Cardiac muscle cell (in vitro differentiated cells and primary cell): ENCODE measurements at regions not wholly inside any gene's neighbourhood (a gene's known extent, or its start where the extent isn't known, plus 50 kb on each side); places are given as distances from the start of the nearest gene placed in this dataset.

Experiments
- DNase-seq, 2 donors: peaks; one replicate each; pipeline versions ENCODE4 v3.0.0 to v3.0.0-alpha.2; 2010 to 2017; ENCODE audit warnings: low read depth in 1 of 2, low spot score in 1 of 2
- H3K27ac ChIP-seq: fragments of 200-600 bp; sonication (generic); 2 replicates; pipeline ENCODE4 v1.5.1; 2016
- H3K27me3 ChIP-seq: fragments of 200-600 bp; sonication (generic); 2 replicates; pipeline ENCODE4 v1.6.0; 2016; ENCODE audit warnings: control low read depth
- H3K36me3 ChIP-seq: fragments of 200-600 bp; sonication (generic); 2 replicates; pipeline ENCODE4 v1.5.1; 2016; ENCODE audit warnings: control low read depth
- H3K4me1 ChIP-seq: fragments of 200-600 bp; sonication (generic); 2 replicates; pipeline ENCODE4 v1.8.1; 2017; ENCODE audit warnings: low read depth, mild to moderate bottlenecking, mixed run types
- H3K4me3 ChIP-seq: fragments of 200-600 bp; sonication (generic); 2 replicates; pipeline ENCODE4 v1.5.1; 2016; ENCODE audit warnings: mild to moderate bottlenecking
- H3K9me3 ChIP-seq: fragments of 200-600 bp; sonication (generic); 2 replicates; pipeline ENCODE4 v1.5.1; 2017; ENCODE audit warnings: low read depth, mild to moderate bottlenecking, control low read depth
- TF ChIP-seq, protein P1 (sequence below): IDR thresholded peaks from 2 replicates; pipeline ENCODE4 v1.5.1; 2012; ENCODE audit warnings: low read depth, mild to moderate bottlenecking, low read length

DNA sequence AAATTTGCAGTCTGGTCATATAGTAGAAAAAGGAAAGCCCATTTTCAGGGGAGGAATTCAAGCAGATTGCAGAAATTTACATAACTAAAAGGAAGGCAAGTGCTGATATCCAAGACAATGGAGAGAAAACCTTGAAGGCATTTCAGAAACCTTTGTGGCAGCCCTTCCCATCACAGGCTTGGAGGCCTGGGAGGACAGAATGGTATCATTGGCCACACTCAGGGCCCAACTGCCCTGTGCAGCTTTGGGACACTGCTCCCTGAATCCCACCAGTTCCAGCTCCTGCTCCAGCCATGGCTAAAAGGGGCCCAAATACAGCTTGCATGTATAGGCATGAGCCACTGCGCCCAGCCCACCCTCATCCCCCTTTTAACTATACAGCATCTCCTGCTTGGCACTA, 81.1 kb upstream of the NYAP2 start:
- DNase-seq: no peak
- Histone ChIP-seq H3K36me3 (no peaks in the 10 kb centered on the region), H3K27ac (no peak overlapping the region), H3K4me3 (no peak overlapping the region), H3K4me1 (no peaks in the 10 kb centered on the region), H3K9me3 (no peaks in the 10 kb centered on the region), H3K27me3 (no peaks in the 10 kb centered on the region)
- TF ChIP-seq, protein P1, sequence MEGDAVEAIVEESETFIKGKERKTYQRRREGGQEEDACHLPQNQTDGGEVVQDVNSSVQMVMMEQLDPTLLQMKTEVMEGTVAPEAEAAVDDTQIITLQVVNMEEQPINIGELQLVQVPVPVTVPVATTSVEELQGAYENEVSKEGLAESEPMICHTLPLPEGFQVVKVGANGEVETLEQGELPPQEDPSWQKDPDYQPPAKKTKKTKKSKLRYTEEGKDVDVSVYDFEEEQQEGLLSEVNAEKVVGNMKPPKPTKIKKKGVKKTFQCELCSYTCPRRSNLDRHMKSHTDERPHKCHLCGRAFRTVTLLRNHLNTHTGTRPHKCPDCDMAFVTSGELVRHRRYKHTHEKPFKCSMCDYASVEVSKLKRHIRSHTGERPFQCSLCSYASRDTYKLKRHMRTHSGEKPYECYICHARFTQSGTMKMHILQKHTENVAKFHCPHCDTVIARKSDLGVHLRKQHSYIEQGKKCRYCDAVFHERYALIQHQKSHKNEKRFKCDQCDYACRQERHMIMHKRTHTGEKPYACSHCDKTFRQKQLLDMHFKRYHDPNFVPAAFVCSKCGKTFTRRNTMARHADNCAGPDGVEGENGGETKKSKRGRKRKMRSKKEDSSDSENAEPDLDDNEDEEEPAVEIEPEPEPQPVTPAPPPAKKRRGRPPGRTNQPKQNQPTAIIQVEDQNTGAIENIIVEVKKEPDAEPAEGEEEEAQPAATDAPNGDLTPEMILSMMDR: no peak

DNA sequence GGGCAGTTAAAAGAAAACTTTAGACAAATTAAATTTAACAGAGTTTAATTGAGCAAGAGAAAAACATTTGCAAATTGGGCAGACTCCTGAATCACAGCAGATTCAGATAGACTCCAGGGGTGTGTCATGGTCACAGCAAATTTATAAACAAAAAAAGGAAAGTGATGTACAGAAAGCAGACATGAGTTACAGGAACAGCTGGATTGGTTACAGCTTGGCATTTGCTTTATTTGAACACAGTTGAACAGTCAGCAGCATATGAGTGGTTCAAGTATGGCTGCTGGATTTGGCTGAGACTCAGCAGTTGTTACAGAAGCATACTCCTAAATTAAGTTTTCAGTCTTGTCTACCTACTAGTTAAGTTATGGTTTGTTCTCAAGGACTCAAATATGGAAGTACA, 82.3 kb upstream of the NYAP2 start:
- Histone ChIP-seq H3K4me1 (no peaks in the 10 kb centered on the region), H3K27me3 (no peaks in the 10 kb centered on the region), H3K4me3 (no peak overlapping the region), H3K9me3 (no peaks in the 10 kb centered on the region), H3K27ac (no peak overlapping the region), H3K36me3 (no peaks in the 10 kb centered on the region)
- TF ChIP-seq, protein P1: no peak
- no peak for DNase-seq

DNA sequence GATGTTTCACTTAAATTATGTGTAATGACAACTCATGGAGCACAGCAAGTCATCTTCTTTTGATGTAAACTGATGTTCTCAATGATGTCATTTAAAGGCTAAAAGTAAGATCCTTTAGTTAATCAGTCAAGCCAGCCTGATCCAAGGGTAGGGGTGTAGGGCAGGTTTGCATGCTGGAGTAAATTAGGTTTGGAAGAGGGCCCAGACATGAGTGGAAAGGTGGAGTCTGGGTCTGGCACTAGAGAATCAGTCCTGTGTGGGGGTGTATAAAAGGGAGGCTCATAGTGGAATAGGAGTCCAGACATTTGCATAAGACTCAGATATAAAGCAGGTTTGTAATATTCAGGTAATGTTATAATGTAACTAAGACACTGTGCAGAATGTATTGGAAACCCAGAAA, 88.8 kb upstream of the NYAP2 start:
- Histone ChIP-seq H3K36me3 (no peaks in the 10 kb centered on the region), H3K9me3 (no peaks in the 10 kb centered on the region), H3K4me1 (no peaks in the 10 kb centered on the region), H3K27ac (no peak overlapping the region), H3K4me3 (no peak overlapping the region), H3K27me3 (no peaks in the 10 kb centered on the region)
- no peak for DNase-seq
- TF ChIP-seq, protein P1: no peak

DNA sequence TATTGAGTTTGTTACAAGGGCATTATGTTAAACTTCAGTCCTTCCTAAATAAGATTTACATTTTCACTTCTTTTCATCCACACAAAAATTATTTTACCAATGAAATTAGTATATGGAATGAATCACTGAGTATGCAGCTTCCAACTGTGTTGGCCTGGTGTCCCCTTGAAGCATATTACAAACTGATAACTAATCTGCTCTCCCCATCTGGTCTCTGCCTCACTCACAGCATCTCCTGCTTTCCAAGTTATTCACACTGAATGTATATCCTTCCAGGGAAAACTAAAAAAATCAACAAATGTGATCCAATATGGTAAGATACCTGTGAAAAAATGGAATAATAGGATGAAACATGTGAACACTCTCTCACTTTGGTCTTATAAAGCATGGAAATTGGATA, 90.0 kb upstream of the NYAP2 start:
- no peaks in the 10 kb centered on the region for H3K9me3 ChIP-seq
- TF ChIP-seq, protein P1: no peak
- DNase-seq: no peak
- no peaks in the 10 kb centered on the region for H3K27me3 ChIP-seq
- H3K4me1 ChIP-seq: no peaks in the 10 kb centered on the region
- no peak overlapping the region for H3K27ac ChIP-seq
- H3K36me3 ChIP-seq: no peaks in the 10 kb centered on the region
- H3K4me3 ChIP-seq: no peak overlapping the region

DNA sequence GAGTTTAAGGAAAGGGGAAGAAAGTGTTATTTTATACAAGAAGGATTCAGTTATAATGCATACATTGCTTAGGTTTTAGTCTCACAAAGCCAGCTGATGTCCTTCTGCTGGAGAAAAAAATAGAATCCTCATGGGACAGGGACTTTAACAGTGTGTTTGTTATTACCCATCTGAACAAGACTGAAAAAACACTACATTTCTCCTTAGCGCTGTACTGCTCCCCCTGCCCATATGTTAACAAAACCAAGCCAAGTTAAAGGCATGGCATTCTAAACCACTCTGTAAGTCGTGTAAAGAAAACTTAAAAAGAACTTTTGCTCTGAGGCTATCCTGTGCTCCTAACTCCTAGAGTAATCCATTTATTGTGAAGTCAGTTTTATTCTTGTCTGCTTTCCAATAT, 102.6 kb upstream of the NYAP2 start:
- TF ChIP-seq, protein P1: no peak
- H3K4me3 ChIP-seq: no peak overlapping the region
- H3K27ac ChIP-seq: no peak overlapping the region
- H3K9me3 ChIP-seq: no peaks in the 10 kb centered on the region
- H3K27me3 ChIP-seq: no peaks in the 10 kb centered on the region
- no peaks in the 10 kb centered on the region for H3K36me3 ChIP-seq
- no peak for DNase-seq
- H3K4me1 ChIP-seq: no peaks in the 10 kb centered on the region

DNA sequence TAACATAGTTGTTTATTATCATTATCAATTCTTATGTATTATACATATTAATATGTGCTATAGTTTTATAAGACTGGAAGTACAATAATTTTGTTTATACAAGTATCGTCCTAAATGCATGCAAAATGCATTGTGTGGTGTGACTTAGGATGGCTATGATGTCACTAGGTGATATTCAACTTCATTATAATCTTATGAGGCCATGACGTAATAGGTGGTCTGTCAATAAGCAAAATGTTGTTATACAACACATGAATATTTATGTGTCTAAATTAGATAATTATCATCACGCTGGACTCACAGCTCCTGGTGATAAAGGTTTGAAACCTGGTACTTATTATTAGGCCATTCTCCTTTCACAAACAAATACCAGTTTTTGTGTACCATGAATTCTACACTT, 104.4 kb upstream of the NYAP2 start:
- Histone ChIP-seq H3K27me3 (no peaks in the 10 kb centered on the region), H3K9me3 (no peaks in the 10 kb centered on the region), H3K36me3 (no peaks in the 10 kb centered on the region), H3K4me3 (no peak overlapping the region), H3K27ac (no peak overlapping the region), H3K4me1 (no peaks in the 10 kb centered on the region)
- TF ChIP-seq, protein P1: no peak
- DNase-seq: no peak
